Fibroblast of skin of abdomen (primary cell): ENCODE measurements at regions not wholly inside any gene's neighbourhood (a gene's known extent, or its start where the extent isn't known, plus 50 kb on each side); places are given as distances from the start of the nearest gene placed in this dataset.

Experiments
- DNase-seq: peaks from one replicate; pipeline ENCODE4 v3.0.0-alpha.2; 2013

GRCh38 chr5:175765858-175766257 is 105.5 kb upstream of the CPLX2 start:
- DNase-seq = no peak

GRCh38 chr5:175766963-175767362 is 104.4 kb upstream of the CPLX2 start:
- DNase-seq = no peak

GRCh38 chr5:175772747-175773533 is 98.4 kb upstream of the CPLX2 start:
- DNase-seq = no peak

GRCh38 chr5:175773534-175774070 is 97.8 kb upstream of the CPLX2 start:
- no peak for DNase-seq

- no peak for DNase-seq
Observed at GRCh38 chr5:175775416-175775815, 96.0 kb upstream of the CPLX2 start.

- peak; percentile 5 for DNase-seq
Observed at GRCh38 chr5:175778951-175779503, 92.4 kb upstream of the CPLX2 start.

GRCh38 chr5:175783739-175784138 is 87.6 kb upstream of the CPLX2 start:
- DNase-seq = no peak

GRCh38 chr5:175784230-175784629 is 87.1 kb upstream of the CPLX2 start:
- no peak for DNase-seq

- no peak for DNase-seq
Observed at GRCh38 chr5:175785681-175786080, 85.7 kb upstream of the CPLX2 start.

- DNase-seq = no peak
Observed at GRCh38 chr5:175788155-175788787, 83.1 kb upstream of the CPLX2 start.

GRCh38 chr5:175789670-175790069 is 81.7 kb upstream of the CPLX2 start:
- DNase-seq = no peak

GRCh38 chr5:175790796-175791195 is 80.6 kb upstream of the CPLX2 start:
- no peak for DNase-seq

- DNase-seq = no peak
Observed at GRCh38 chr5:175795959-175796358, 75.4 kb upstream of the CPLX2 start.

GRCh38 chr5:175796536-175797499 is 74.6 kb upstream of the CPLX2 start:
- DNase-seq = peak; percentile 81

GRCh38 chr5:175797521-175798038 is 73.8 kb upstream of the CPLX2 start:
- no peak for DNase-seq

GRCh38 chr5:175798626-175799025 is 72.8 kb upstream of the CPLX2 start:
- no peak for DNase-seq

- peak; percentile 65 for DNase-seq
Observed at GRCh38 chr5:175800656-175801081, 70.7 kb upstream of the CPLX2 start.

GRCh38 chr5:175802361-175802760 is 69.0 kb upstream of the CPLX2 start:
- DNase-seq = no peak

- DNase-seq = no peak
Observed at GRCh38 chr5:175803254-175803653, 68.1 kb upstream of the CPLX2 start.

GRCh38 chr5:175803736-175804454 is 67.5 kb upstream of the CPLX2 start:
- no peak for DNase-seq

- DNase-seq = no peak
Observed at GRCh38 chr5:175805256-175806011, 65.9 kb upstream of the CPLX2 start.
